PC-3 (cell line): ENCODE measurements at regions not wholly inside any gene's neighbourhood (a gene's known extent, or its start where the extent isn't known, plus 50 kb on each side); places are given as distances from the start of the nearest gene placed in this dataset.
"Not testable (repeated sequence)": the region's sequence is repeated elsewhere in the genome, so short reads cannot be mapped to it uniquely, and the experiment has no call there.

Experiments used
- ATAC-seq: fragments of 200-7000 bp; cut with Tn5 transposase; 2 replicates; pipeline ENCODE4 v1.9.1; 2020; ENCODE audit warnings: mild to moderate bottlenecking, moderate library complexity
- BruUV-seq: library from RNA; stranded (reverse); fragments of 400-500 nt; replicated peaks from 2 replicates; lab custom pipeline; 2021; lab: Mats Ljungman, UMichigan
- CTCF ChIA-PET: fragments of 300-600 bp; sonication (Branson Sonifier 250); formaldehyde crosslinking; loops from one replicate; lab custom pipeline; 2022; ENCODE audit warnings: antibody characterized with exemption; lab: Charles Lee
- POLR2A ChIA-PET: fragments of 300-600 bp; sonication (Branson Sonifier 250); formaldehyde crosslinking; loops from one replicate; lab custom pipeline; 2022; ENCODE audit warnings: antibody characterized with exemption; ENCODE audit not compliant: unreplicated experiment; lab: Charles Lee
- DNase-seq: peaks from one replicate; pipeline ENCODE4 v3.0.0-alpha.2; 2015
- H2AFZ ChIP-seq: fragments of 300-600 bp; sonication (generic); 2 replicates; pipeline ENCODE4 v1.6.0; 2016; ENCODE audit warnings: antibody characterized with exemption, low read length
- H3F3A ChIP-seq: fragments of 300-600 bp; sonication (generic); one replicate; pipeline ENCODE4 v1.6.0; 2017; ENCODE audit warnings: antibody characterized with exemption, low read length, control low read depth, mild to moderate bottlenecking; ENCODE audit not compliant: unreplicated experiment
- H3K27ac ChIP-seq: fragments of 300-600 bp; sonication (generic); 2 replicates; pipeline ENCODE4 v1.5.1; 2016; ENCODE audit warnings: mild to moderate bottlenecking, low read length
- H3K27me3 ChIP-seq: fragments of 300-600 bp; sonication (generic); 2 replicates; pipeline ENCODE4 v1.6.1; 2016; ENCODE audit warnings: low read length, mixed read lengths
- H3K36me3 ChIP-seq: fragments of 300-600 bp; sonication (generic); 2 replicates; pipeline ENCODE4 v1.6.1; 2016; ENCODE audit warnings: low read depth, mixed run types, low read length, mixed read lengths
- H3K4me1 ChIP-seq: fragments of 300-600 bp; sonication (generic); 2 replicates; pipeline ENCODE4 v1.5.1; 2016; ENCODE audit warnings: low read length; ENCODE audit not compliant: insufficient read depth
- H3K4me2 ChIP-seq: fragments of 300-600 bp; sonication (generic); 2 replicates; pipeline ENCODE4 v1.6.0; 2016; ENCODE audit warnings: low read length
- H3K4me3 ChIP-seq: fragments of 300-600 bp; sonication (generic); 2 replicates; pipeline ENCODE4 v1.5.1; 2016; ENCODE audit warnings: mild to moderate bottlenecking, low read length, mixed read lengths
- H3K79me2 ChIP-seq: fragments of 300-600 bp; sonication (generic); 2 replicates; pipeline ENCODE4 v1.6.1; 2017; ENCODE audit warnings: low read length, mixed read lengths
- H3K9ac ChIP-seq: fragments of 300-600 bp; sonication (generic); 2 replicates; pipeline ENCODE4 v1.6.0; 2016; ENCODE audit warnings: mild to moderate bottlenecking, low read length
- H3K9me2 ChIP-seq: fragments of 300-600 bp; sonication (generic); replicated peaks from 2 replicates; pipeline ENCODE4 v1.6.1; 2016; ENCODE audit warnings: mixed run types, low read length, mixed read lengths
- H3K9me3 ChIP-seq: fragments of 300-600 bp; sonication (generic); 2 replicates; pipeline ENCODE4 v1.6.1; 2016; ENCODE audit warnings: low read length, mixed read lengths
- H4K20me1 ChIP-seq: fragments of 300-600 bp; sonication (generic); 2 replicates; pipeline ENCODE4 v1.6.1; 2016; ENCODE audit warnings: low read length, mixed read lengths
- EZH2 ChIP-seq: fragments of 300-600 bp; sonication (generic); IDR thresholded peaks from one replicate; pipeline ENCODE4 v1.6.1; 2017; ENCODE audit warnings: antibody characterized with exemption, mild to moderate bottlenecking, low read length; ENCODE audit not compliant: unreplicated experiment
- EZH2phosphoT487 ChIP-seq: fragments of 300-600 bp; sonication (generic); IDR thresholded peaks from 2 replicates; pipeline ENCODE4 v1.6.1; 2018; ENCODE audit warnings: mild to moderate bottlenecking, antibody characterized with exemption, low read length, borderline replicate concordance
- intact Hi-C: fragments of 100-400 bp; cut with micrococcal nuclease; formaldehyde crosslinking; loops from 2 replicates; pipeline ENCODE4 v1.9.0; 2023
- TF ChIP-seq, protein P1 (sequence below): fragments of 300-600 bp; sonication (generic); conservative IDR thresholded peaks from 2 replicates; pipeline ENCODE4 v1.5.1; 2017; ENCODE audit warnings: antibody characterized with exemption, low read depth, mild to moderate bottlenecking, low read length

DNA sequence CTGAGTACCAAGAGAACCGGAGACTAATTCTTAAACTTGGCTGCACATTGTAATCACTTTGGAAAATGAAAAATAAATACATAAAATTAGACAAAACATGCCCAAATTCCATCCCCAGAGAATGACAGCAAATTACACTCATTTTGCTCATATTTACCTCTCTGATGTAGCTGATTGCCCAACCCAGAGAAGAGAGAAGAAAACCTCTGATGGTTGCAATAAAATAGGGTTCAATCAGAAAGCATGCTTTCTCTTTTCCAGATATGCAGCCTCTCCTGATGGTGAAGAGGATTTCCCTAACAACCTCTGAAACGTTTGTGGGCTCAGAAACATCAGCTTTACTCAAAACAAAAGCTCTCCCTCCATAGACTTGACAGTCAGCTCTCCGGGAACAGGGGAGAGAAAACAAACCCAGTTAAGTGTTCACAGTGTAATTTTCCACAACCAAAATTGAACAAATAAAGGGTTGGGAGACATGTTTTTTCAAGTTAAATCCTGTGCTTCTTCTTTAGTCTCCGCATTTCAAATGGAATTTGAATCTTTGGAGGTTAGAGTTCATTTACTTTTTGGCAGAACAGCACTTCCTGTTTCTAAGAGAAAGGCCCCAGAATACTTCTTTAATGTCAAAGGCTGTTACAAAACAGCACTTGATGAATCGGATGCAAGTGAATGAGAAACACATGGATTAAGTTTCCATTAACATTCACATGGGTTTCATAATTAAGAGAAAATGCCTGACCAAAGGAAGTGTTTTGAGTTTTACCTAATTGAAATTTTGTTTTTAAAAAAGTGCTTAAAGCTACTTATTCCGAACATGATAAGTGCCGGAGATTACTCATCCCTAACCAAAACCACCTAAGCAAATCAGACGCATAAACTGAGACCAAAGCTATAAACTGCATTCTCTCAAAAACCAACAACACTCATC, 570.1 kb upstream of the SYT4 start:
- no TSS peak for BruUV-seq

DNA sequence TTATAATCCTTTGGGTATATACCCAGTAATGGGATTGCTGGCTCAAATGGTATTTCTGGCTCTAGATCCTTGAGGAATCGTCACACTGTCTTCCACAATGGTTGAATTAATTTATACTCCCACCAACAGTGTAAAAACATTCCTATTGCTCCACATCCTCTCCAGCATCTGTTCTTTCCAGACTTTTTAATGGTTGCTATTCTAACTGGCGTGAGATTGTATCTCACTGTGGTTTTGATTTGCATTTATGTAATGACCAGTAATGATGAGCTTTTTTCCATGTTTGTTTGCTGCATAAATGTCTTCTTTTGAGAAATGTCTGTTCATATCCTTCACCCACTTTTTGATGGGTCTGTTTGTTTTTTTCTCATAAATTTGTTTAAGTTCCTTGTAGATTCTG, 572.5 kb upstream of the SYT4 start:
- ATAC-seq, BruUV-seq, H3K4me3 ChIP-seq, POLR2A ChIA-PET, H3K79me2 ChIP-seq, H3K4me1 ChIP-seq, H3F3A ChIP-seq, H2AFZ ChIP-seq, DNase-seq, H3K9ac ChIP-seq, intact Hi-C loops, H4K20me1 ChIP-seq, H3K9me3 ChIP-seq, H3K27ac ChIP-seq, H3K27me3 ChIP-seq, H3K4me2 ChIP-seq, CTCF ChIA-PET, H3K36me3 ChIP-seq, H3K9me2 ChIP-seq: not testable (repeated sequence)

More for the DNA sequence above, 570.1 kb upstream of the SYT4 start:
- Histone ChIP-seq H3K27ac (peak overlapping the region; percentile 26; the same call in 1 of the 2 replicates), H2AFZ (peak overlapping the region; percentile 65), H3K9me3 (no peaks in the 10 kb centered on the region), H3K4me2 (peak overlapping the region; percentile 60), H3K4me1 (peaks cover 4% of the 10 kb centered on the region), H3K36me3 (no peaks in the 10 kb centered on the region), H3K79me2 (no peaks in the 10 kb centered on the region), H3K4me3 (no peak overlapping the region; the same call in 1 of the 2 replicates), H3K9ac (no peak overlapping the region), H3F3A (no peaks in the 10 kb centered on the region), H3K27me3 (no peaks in the 10 kb centered on the region), H4K20me1 (no peaks in the 10 kb centered on the region), H3K9me2 (no peaks in the 10 kb centered on the region)
- ATAC-seq, result no peak
- ChIA-PET POLR2A (no interaction called here), CTCF (no interaction called here)
- TF ChIP-seq EZH2, result no peak
- TF ChIP-seq, protein P1, sequence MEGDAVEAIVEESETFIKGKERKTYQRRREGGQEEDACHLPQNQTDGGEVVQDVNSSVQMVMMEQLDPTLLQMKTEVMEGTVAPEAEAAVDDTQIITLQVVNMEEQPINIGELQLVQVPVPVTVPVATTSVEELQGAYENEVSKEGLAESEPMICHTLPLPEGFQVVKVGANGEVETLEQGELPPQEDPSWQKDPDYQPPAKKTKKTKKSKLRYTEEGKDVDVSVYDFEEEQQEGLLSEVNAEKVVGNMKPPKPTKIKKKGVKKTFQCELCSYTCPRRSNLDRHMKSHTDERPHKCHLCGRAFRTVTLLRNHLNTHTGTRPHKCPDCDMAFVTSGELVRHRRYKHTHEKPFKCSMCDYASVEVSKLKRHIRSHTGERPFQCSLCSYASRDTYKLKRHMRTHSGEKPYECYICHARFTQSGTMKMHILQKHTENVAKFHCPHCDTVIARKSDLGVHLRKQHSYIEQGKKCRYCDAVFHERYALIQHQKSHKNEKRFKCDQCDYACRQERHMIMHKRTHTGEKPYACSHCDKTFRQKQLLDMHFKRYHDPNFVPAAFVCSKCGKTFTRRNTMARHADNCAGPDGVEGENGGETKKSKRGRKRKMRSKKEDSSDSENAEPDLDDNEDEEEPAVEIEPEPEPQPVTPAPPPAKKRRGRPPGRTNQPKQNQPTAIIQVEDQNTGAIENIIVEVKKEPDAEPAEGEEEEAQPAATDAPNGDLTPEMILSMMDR, result no peak
- no peak for TF ChIP-seq EZH2phosphoT487
- DNase-seq, result peak; percentile 31
- intact Hi-C loops, result no loop called here

DNA sequence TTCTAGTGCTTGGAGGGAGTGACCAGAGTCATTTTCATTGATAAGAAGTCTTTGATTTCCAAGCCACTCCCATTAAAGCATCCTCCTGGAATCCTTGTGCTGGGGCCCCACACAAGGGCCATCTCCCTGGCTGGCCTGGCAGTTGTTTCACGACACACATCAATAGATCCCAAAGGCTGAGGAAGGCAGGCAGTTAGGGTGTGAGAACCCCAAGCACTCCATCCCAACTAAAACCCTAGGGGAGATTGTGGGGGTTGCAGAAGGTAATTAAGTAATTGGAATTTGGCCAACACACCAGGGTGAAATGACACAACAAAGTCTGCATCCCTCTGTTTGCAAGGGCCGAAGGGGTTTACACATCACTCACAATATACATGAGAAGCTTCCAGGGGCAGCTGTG, 578.1 kb upstream of the SYT4 start:
- no peaks in the 10 kb centered on the region for H4K20me1 ChIP-seq
- H3K27me3 ChIP-seq, result no peaks in the 10 kb centered on the region
- POLR2A ChIA-PET, result no interaction called here
- no peak overlapping the region for H2AFZ ChIP-seq
- BruUV-seq, result no TSS peak
- DNase-seq (no peak), ATAC-seq (no peak)
- H3K9me3 ChIP-seq, result no peaks in the 10 kb centered on the region
- intact Hi-C loops, result no loop called here
- no peak overlapping the region for H3K27ac ChIP-seq
- H3K4me1 ChIP-seq, result no peaks in the 10 kb centered on the region
- H3K9me2 ChIP-seq, result no peaks in the 10 kb centered on the region
- H3K4me3 ChIP-seq, result no peak overlapping the region
- H3K79me2 ChIP-seq, result no peaks in the 10 kb centered on the region
- TF ChIP-seq EZH2 (no peak), EZH2phosphoT487 (no peak)
- TF ChIP-seq, protein P1, result no peak
- CTCF ChIA-PET, result no interaction called here
- H3K36me3 ChIP-seq, result no peaks in the 10 kb centered on the region
- no peak overlapping the region for H3K4me2 ChIP-seq
- no peaks in the 10 kb centered on the region for H3F3A ChIP-seq
- no peak overlapping the region for H3K9ac ChIP-seq
